Right lobe of liver (tissue), 4 donors: ENCODE measurements at regions not wholly inside any gene's neighbourhood (a gene's known extent, or its start where the extent isn't known, plus 50 kb on each side); places are given as distances from the start of the nearest gene placed in this dataset.

Experiments
- POLR2A ChIP-seq: fragments of 450-650 bp; IDR thresholded peaks from one replicate; pipeline ENCODE4 v1.6.1; 2017; ENCODE audit warnings: antibody characterized with exemption, mild to moderate bottlenecking
- TF ChIP-seq, protein P1 (sequence below), 4 donors: fragments of 200-600 bp in 3 of 4; fragments of 450-650 bp in 1 of 4; IDR thresholded peaks; one replicate each; pipeline versions ENCODE4 v1.5.1 to v1.8.0; 2016 to 2022; ENCODE audit warnings: antibody characterized with exemption in 4 of 4, mild to moderate bottlenecking in 2 of 4
- donor health status: DM: no; HTN: no; CAD: no.
- donor health status: DM: no; HTN: no; CAD: no.
- donor health status: DM: no; HTN: yes; CAD: no.

DNA sequence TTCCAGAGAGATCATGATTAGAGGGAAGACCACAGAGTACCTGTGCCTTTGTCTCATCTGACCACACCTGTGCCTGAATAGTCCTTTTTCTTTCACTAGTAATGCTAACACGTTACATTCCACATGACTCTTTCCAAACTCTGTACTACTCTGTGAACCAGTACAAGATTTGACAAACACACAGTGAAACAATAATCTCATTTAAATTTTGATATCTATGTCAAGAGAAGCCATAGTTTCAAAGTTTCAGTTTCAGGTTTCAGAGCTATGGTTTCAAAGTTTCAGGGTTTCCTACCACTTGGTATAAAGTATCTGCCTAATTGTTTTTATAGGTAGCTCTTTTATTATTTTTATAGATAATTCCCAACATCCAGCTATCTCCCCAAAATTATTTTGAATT is 62.0 kb upstream of the PHACTR2 start:
- TF ChIP-seq, protein P1, sequence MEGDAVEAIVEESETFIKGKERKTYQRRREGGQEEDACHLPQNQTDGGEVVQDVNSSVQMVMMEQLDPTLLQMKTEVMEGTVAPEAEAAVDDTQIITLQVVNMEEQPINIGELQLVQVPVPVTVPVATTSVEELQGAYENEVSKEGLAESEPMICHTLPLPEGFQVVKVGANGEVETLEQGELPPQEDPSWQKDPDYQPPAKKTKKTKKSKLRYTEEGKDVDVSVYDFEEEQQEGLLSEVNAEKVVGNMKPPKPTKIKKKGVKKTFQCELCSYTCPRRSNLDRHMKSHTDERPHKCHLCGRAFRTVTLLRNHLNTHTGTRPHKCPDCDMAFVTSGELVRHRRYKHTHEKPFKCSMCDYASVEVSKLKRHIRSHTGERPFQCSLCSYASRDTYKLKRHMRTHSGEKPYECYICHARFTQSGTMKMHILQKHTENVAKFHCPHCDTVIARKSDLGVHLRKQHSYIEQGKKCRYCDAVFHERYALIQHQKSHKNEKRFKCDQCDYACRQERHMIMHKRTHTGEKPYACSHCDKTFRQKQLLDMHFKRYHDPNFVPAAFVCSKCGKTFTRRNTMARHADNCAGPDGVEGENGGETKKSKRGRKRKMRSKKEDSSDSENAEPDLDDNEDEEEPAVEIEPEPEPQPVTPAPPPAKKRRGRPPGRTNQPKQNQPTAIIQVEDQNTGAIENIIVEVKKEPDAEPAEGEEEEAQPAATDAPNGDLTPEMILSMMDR (IDR thresholded peaks at IDR 0.05), result no peak
- TF ChIP-seq POLR2A, result no peak
